CD4-positive, alpha-beta memory T cell (primary cell): ENCODE measurements at regions not wholly inside any gene's neighbourhood (a gene's known extent, or its start where the extent isn't known, plus 50 kb on each side); places are given as distances from the start of the nearest gene placed in this dataset.

Experiments
- CTCF ChIA-PET: fragments of 350-600 bp; sonication (Branson Sonifier 250); formaldehyde crosslinking; loops from one replicate; lab custom pipeline; 2021; ENCODE audit warnings: inconsistent platforms; ENCODE audit not compliant: partially characterized antibody; lab: Charles Lee
- POLR2A ChIA-PET: fragments of 350-600 bp; sonication (Branson Sonifier 250); formaldehyde crosslinking; loops from one replicate; lab custom pipeline; 2021; ENCODE audit not compliant: partially characterized antibody; lab: Charles Lee
- DNase-seq, 5 donors: peaks; one replicate each; pipeline versions ENCODE4 v3.0.0 to v3.0.0-alpha.2; 2020 to 2022; ENCODE audit warnings: mixed read lengths in 1 of 5
- H3K27ac ChIP-seq: one replicate; pipeline ENCODE4 v1.7.0; 2013; ENCODE audit warnings: low read depth, low read length
- H3K27me3 ChIP-seq: 2 replicates; pipeline ENCODE4 v1.7.0; 2013; ENCODE audit warnings: mild to moderate bottlenecking, low read length, moderate library complexity; ENCODE audit not compliant: insufficient read depth
- H3K36me3 ChIP-seq: 2 replicates; pipeline ENCODE4 v1.7.0; 2013; ENCODE audit warnings: mild to moderate bottlenecking, low read length, moderate library complexity; ENCODE audit not compliant: insufficient read depth
- H3K4me1 ChIP-seq: 2 replicates; pipeline ENCODE4 v1.7.0; 2013; ENCODE audit warnings: mild to moderate bottlenecking, low read length, moderate library complexity; ENCODE audit not compliant: insufficient read depth
- H3K4me3 ChIP-seq, 2 donors: one replicate each; pipeline ENCODE4 v1.7.0; 2013; ENCODE audit warnings: low read length in 2 of 2, mild to moderate bottlenecking in 1 of 2
- H3K9me3 ChIP-seq, 2 donors: one replicate each; pipeline ENCODE4 v1.7.0; 2013; ENCODE audit warnings: low read length in 2 of 2, control low read depth in 1 of 2; ENCODE audit not compliant: control insufficient read depth in 1 of 2
- H3K27ac Mint-ChIP-seq, 7 donors: one replicate each; pipeline ENCODE4 v1.8.0; 2020 to 2021; ENCODE audit warnings: mixed read lengths in 7 of 7, mild to moderate bottlenecking in 6 of 7, inconsistent platforms in 3 of 7, moderate library complexity in 3 of 7
- H3K27me3 Mint-ChIP-seq, 2 donors: one replicate each; pipeline ENCODE4 v1.8.0; 2020 to 2021; ENCODE audit warnings: mixed read lengths in 2 of 2
- H3K36me3 Mint-ChIP-seq, 2 donors: one replicate each; pipeline ENCODE4 v1.8.0; 2020 to 2021; ENCODE audit warnings: mixed read lengths in 2 of 2, inconsistent platforms in 1 of 2, mild to moderate bottlenecking in 1 of 2
- H3K4me1 Mint-ChIP-seq, 4 donors: one replicate each; pipeline ENCODE4 v1.8.0; 2020 to 2021; ENCODE audit warnings: mixed read lengths in 4 of 4, mild to moderate bottlenecking in 1 of 4
- H3K4me3 Mint-ChIP-seq, 8 donors: one replicate each; pipeline ENCODE4 v1.8.0; 2020 to 2021; ENCODE audit warnings: mixed read lengths in 8 of 8, mild to moderate bottlenecking in 7 of 8, moderate library complexity in 6 of 8, inconsistent platforms in 3 of 8
- H3K9me3 Mint-ChIP-seq, 8 donors: one replicate each; pipeline ENCODE4 v1.8.0; 2020 to 2021; ENCODE audit warnings: mixed read lengths in 8 of 8, mild to moderate bottlenecking in 5 of 8, inconsistent platforms in 3 of 8, moderate library complexity in 1 of 8
- intact Hi-C: fragments of 100-400 bp; cut with micrococcal nuclease; formaldehyde crosslinking; loops from one replicate; pipeline ENCODE4 v1.15.1; 2023

DNA sequence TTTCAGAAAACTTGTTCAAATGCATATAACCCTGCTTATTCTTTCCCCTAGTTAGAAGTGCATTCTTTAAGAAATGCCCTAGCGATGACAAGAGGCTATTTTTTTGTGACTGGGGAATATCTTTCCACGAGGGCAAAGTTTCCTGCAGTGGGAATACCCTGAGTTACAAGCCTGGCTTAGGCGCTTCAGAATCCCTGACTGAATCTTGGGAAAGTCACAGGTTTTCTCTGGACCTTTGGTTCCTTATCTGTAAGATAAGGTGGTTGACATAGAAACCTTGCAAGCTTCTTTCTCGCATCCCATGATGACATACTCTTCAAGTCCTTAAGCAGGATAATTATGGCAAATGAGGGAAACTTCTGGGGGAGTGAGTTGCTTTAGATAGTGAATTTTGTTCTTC lies 80.5 kb upstream of the FZD8 start:
- Histone ChIP-seq H3K36me3 (no peaks in the 10 kb centered on the region), H3K4me3 (no peak overlapping the region), H3K4me1 (no peaks in the 10 kb centered on the region), H3K27ac (no peak overlapping the region), H3K9me3 (no peaks in the 10 kb centered on the region), H3K27me3 (no peaks in the 10 kb centered on the region)
- Mint-ChIP-seq H3K27me3 (no peaks in the 10 kb centered on the region), H3K4me3 (no peak overlapping the region), H3K27ac (no peak overlapping the region), H3K9me3 (peaks cover 0 to 3% (median 0%) of the 10 kb centered on the region in 8 donors), H3K36me3 (no peaks in the 10 kb centered on the region), H3K4me1 (no peaks in the 10 kb centered on the region)
- no peak for DNase-seq
- intact Hi-C loops: no loop called here
- POLR2A ChIA-PET: no interaction called here
- CTCF ChIA-PET: no interaction called here

DNA sequence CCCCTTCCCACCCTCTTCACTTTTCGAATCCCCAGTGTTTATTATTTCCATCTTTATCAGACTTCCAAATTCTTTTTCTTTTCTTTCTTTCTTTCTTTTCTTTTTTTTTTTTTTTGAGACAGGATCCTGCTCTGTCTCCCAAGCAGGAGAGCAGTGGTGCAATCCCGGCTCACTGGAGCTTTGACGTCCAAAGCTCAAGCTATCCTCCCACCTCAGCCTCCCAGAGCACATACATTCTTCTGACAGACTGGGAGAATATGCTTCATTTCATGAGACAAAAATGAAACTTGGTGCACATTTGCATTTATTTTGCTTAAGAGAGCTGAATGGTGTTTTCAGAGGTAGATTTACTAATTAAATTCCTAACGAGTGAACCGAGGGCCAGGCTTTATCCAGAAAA lies 80.1 kb upstream of the FZD8 start:
- Mint-ChIP-seq H3K9me3 (peaks cover 0 to 2% (median 0%) of the 10 kb centered on the region in 8 donors), H3K4me1 (no peaks in the 10 kb centered on the region), H3K36me3 (no peaks in the 10 kb centered on the region), H3K27ac (no peak overlapping the region), H3K27me3 (no peaks in the 10 kb centered on the region), H3K4me3 (no peak overlapping the region)
- intact Hi-C loops: no loop called here
- Histone ChIP-seq H3K27ac (no peak overlapping the region), H3K27me3 (no peaks in the 10 kb centered on the region), H3K4me3 (no peak overlapping the region), H3K4me1 (no peaks in the 10 kb centered on the region), H3K9me3 (no peaks in the 10 kb centered on the region), H3K36me3 (no peaks in the 10 kb centered on the region)
- ChIA-PET CTCF (no interaction called here), POLR2A (no interaction called here)
- no peak for DNase-seq

DNA sequence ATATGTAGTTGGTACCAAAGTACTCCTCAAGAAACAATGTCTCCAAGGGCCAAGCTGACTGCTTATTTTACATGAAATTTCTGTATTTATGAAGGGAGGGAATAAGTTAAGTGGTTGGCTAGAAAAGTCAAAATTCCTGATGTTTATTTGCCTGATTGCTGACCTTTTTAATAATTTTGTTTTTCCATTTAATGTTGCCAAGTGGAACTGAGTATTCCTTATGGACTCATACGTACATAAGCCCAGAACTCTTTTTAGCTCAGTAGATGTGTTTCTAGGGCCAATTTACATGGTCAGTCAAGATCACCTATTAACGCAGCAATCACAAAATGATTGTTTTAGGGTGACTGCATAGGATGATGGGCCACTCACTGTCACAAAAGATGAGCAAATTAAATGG lies 78.3 kb upstream of the FZD8 start:
- no peaks in the 10 kb centered on the region for H3K4me1 Mint-ChIP-seq
- H3K27ac Mint-ChIP-seq: no peak overlapping the region
- no peaks in the 10 kb centered on the region for H3K27me3 ChIP-seq
- H3K36me3 ChIP-seq: no peaks in the 10 kb centered on the region
- no peaks in the 10 kb centered on the region for H3K36me3 Mint-ChIP-seq
- no peak overlapping the region for H3K4me3 ChIP-seq
- POLR2A ChIA-PET: no interaction called here
- intact Hi-C loops: no loop called here
- no peaks in the 10 kb centered on the region for H3K9me3 ChIP-seq
- no peak overlapping the region for H3K27ac ChIP-seq
- CTCF ChIA-PET: no interaction called here
- DNase-seq: no peak
- peaks cover 0 to 3% (median 0%) of the 10 kb centered on the region in 8 donors for H3K9me3 Mint-ChIP-seq
- no peaks in the 10 kb centered on the region for H3K27me3 Mint-ChIP-seq
- H3K4me3 Mint-ChIP-seq: no peak overlapping the region
- H3K4me1 ChIP-seq: no peaks in the 10 kb centered on the region

DNA sequence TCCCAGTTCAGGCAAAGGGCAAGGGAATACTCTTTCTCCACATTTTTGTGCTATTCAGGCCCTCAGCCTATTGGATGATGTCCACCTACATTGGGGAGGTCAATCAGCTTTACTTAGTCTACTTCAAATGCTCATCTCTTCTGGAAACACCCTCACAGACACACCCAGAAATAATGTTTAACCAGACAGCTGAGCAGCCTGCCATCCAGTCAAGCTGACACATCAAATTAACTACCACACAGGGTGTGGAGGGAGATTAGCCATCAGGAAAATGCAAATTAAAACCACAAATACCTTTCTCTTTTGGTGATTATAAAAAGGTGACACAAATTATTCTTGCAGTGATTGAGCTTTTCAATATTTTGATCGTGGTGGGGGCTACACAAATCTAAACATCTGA lies 74.7 kb upstream of the FZD8 start:
- H3K27me3 Mint-ChIP-seq: peaks cover 2 to 3% of the 10 kb centered on the region in 2 donors
- Histone ChIP-seq H3K27ac (no peak overlapping the region), H3K4me3 (no peak overlapping the region), H3K36me3 (no peaks in the 10 kb centered on the region), H3K4me1 (no peaks in the 10 kb centered on the region), H3K27me3 (no peaks in the 10 kb centered on the region), H3K9me3 (no peaks in the 10 kb centered on the region)
- CTCF ChIA-PET: interaction anchor here (1.2 kb wide), 1 partner anchor 8 kb away, joined by 3 read pairs; no protein-coding TSS in a partner anchor
- no peak for DNase-seq
- intact Hi-C loops: no loop called here
- POLR2A ChIA-PET: no interaction called here
- no peaks in the 10 kb centered on the region for H3K36me3 Mint-ChIP-seq
- H3K9me3 Mint-ChIP-seq: peaks cover 0 to 7% (median under 1%) of the 10 kb centered on the region in 8 donors
- H3K4me3 Mint-ChIP-seq: no peak overlapping the region
- H3K4me1 Mint-ChIP-seq: no peaks in the 10 kb centered on the region
- H3K27ac Mint-ChIP-seq: no peak overlapping the region

DNA sequence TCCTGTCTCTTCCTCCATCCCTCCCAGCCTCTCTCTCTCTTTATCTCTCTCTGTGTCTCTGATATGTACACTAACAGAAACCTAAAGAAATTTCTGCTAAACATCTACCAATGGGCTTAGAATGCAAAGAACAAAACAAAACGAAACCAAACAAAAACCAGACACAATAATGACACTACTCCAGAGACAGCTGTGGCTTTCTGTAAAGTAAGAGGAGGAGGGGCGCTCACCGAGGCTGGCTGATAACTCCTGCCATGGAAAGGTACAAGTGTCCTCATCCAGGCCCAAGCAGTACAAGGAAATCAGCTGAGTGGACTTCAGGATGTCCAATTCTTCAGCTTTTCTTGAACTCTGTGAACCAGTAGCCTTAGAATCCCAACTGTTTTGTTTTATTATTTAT lies 70.4 kb upstream of the FZD8 start:
- Mint-ChIP-seq H3K4me1 (no peaks in the 10 kb centered on the region), H3K27ac (no peak overlapping the region), H3K4me3 (no peak overlapping the region), H3K9me3 (peaks cover 0 to 8% (median 4%) of the 10 kb centered on the region in 8 donors), H3K27me3 (peaks cover 9 to 11% of the 10 kb centered on the region in 2 donors), H3K36me3 (no peaks in the 10 kb centered on the region)
- Histone ChIP-seq H3K27me3 (no peaks in the 10 kb centered on the region), H3K4me3 (no peak overlapping the region), H3K36me3 (no peaks in the 10 kb centered on the region), H3K27ac (no peak overlapping the region), H3K4me1 (no peaks in the 10 kb centered on the region), H3K9me3 (no peaks in the 10 kb centered on the region)
- DNase-seq: no peak
- ChIA-PET CTCF (interaction anchor here (1.7 kb wide), 1 partner anchor 14 kb away, joined by 3 read pairs; no protein-coding TSS in a partner anchor), POLR2A (no interaction called here)
- intact Hi-C loops: no loop called here

DNA sequence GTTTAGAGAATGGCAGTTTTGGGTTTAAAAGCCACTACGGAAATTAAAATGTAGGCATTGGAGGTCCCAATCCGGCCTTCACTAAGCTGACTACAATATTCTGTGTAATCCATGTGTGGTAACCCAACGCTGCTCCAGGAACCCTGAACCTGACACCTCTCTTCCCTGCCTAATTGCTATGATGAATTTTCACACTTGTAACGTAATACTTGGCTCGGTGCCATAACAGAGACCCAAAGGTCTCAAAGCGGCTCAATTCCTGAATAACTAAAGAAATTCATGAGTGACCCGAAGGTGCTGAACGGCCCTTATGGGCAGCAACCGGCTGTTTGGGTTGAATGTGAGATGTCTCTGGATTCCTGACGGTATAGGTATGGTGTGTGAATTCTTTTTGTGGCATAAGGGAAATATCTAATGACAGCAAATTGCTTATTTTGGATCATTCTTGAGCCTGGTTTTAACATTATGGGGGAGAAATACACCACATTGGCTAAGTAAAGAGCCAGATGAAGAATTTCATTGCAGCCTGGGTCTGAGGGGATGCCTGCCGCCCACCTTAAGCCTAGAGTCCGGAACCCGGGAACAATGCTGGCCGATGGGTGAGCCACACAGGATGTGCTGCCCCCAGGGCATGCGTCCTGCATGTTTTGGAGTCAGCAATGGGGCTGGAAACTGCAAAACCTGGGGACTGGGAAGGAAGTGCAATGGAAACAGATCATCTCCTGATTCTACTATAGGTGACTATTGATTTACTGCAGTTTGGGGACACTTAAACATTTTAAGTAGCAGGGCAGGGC lies 69.7 kb upstream of the FZD8 start:
- H3K27me3 ChIP-seq: no peaks in the 10 kb centered on the region
- POLR2A ChIA-PET: no interaction called here
- CTCF ChIA-PET: interaction anchor here (1.7 kb wide), 1 partner anchor 14 kb away, joined by 3 read pairs; no protein-coding TSS in a partner anchor

DNA sequence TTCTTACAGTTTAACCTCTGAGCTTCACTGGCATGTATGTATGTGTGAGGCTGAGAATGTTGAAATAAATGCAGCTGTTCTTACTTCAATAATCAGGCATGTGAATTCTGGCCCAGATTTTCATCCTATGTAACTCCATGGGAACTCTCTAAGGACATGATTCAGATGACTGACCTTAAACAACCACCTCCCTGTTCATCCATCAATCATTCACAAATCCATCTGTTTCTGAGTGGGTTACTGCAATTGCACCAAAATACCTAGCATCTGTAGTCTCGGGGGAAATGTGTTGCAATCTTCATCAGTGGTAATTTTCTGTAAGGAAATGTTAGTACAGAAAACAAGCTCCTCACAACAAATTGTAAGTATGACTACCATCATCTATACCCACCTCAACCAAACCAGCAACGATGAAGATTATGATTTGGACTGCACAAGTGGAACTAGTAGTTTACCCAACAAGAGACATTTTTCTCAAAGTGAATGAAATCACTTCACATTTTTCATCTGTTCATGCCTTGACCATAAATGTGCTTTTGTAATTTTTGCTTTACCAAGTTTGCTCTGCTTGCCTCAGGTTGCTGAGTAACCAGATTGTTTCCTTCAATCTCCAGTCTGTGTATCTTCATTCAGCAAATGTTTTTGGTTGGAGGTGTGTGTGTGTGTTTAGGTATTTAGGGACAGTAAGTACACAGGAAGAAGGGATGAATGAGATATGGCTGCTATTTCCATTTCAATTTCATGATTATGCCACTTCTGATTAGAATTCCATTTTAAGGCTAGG lies 65.7 kb upstream of the FZD8 start:
- no peaks in the 10 kb centered on the region for H3K36me3 ChIP-seq
- DNase-seq: no peak
- ChIA-PET CTCF (no interaction called here), POLR2A (no interaction called here)
- H3K4me3 Mint-ChIP-seq: no peak overlapping the region
- H3K4me3 ChIP-seq: no peak overlapping the region
- H3K9me3 ChIP-seq: no peaks in the 10 kb centered on the region
- H3K4me1 ChIP-seq: no peaks in the 10 kb centered on the region
- H3K27ac ChIP-seq: no peak overlapping the region
- intact Hi-C loops: no loop called here
- H3K27me3 Mint-ChIP-seq: peaks cover 7 to 11% of the 10 kb centered on the region in 2 donors
- no peaks in the 10 kb centered on the region for H3K4me1 Mint-ChIP-seq
- peaks cover 0 to 8% (median 2%) of the 10 kb centered on the region in 8 donors for H3K9me3 Mint-ChIP-seq
- no peak overlapping the region for H3K27ac Mint-ChIP-seq
- H3K27me3 ChIP-seq: no peaks in the 10 kb centered on the region
- H3K36me3 Mint-ChIP-seq: no peaks in the 10 kb centered on the region

More for the DNA sequence above, 69.7 kb upstream of the FZD8 start:
- no peaks in the 10 kb centered on the region for H3K4me1 Mint-ChIP-seq
- Histone ChIP-seq H3K36me3 (no peaks in the 10 kb centered on the region), H3K27ac (no peak overlapping the region), H3K9me3 (no peaks in the 10 kb centered on the region), H3K4me3 (no peak overlapping the region), H3K4me1 (no peaks in the 10 kb centered on the region)
- H3K9me3 Mint-ChIP-seq: peaks cover 0 to 8% (median 5%) of the 10 kb centered on the region in 8 donors
- H3K27me3 Mint-ChIP-seq: peaks cover 9 to 11% of the 10 kb centered on the region in 2 donors
- H3K36me3 Mint-ChIP-seq: no peaks in the 10 kb centered on the region
- H3K4me3 Mint-ChIP-seq: no peak overlapping the region
- no peak overlapping the region for H3K27ac Mint-ChIP-seq
- no peak for DNase-seq
- intact Hi-C loops: no loop called here
